Activated naive CD8-positive, alpha-beta T cell treated with anti-CD3 and anti-CD28 coated beads, Interleukin-2, amount 10 ng/mL, durations not matched to agents 7 days and 5 days (primary cell): ENCODE measurements at regions not wholly inside any gene's neighbourhood (a gene's known extent, or its start where the extent isn't known, plus 50 kb on each side); places are given as distances from the start of the nearest gene placed in this dataset.

Experiments used
- ATAC-seq: fragments of 150-1000 bp; cut with Tn5 transposase; one replicate; pipeline ENCODE4 v1.10.0; 2021; ENCODE audit warnings: low read depth, moderate library complexity
- POLR2A ChIA-PET: fragments of 350-600 bp; sonication (Branson Sonifier 250); formaldehyde crosslinking; loops from one replicate; lab custom pipeline; 2021; ENCODE audit warnings: antibody characterized with exemption; lab: Charles Lee
- DNase-seq: peaks from one replicate; pipeline ENCODE4 v3.0.0; 2021
- H3K27ac Mint-ChIP-seq: one replicate; pipeline ENCODE4 v1.8.0; 2022; ENCODE audit warnings: mild to moderate bottlenecking, mixed read lengths
- H3K27me3 Mint-ChIP-seq: one replicate; pipeline ENCODE4 v1.8.0; 2022; ENCODE audit warnings: mild to moderate bottlenecking, moderate library complexity, mixed read lengths
- H3K36me3 Mint-ChIP-seq: one replicate; pipeline ENCODE4 v1.8.0; 2021; ENCODE audit warnings: mild to moderate bottlenecking, mixed read lengths
- H3K4me1 Mint-ChIP-seq: one replicate; pipeline ENCODE4 v1.8.0; 2021; ENCODE audit warnings: mixed read lengths
- H3K4me3 Mint-ChIP-seq: one replicate; pipeline ENCODE4 v1.8.0; 2022; ENCODE audit warnings: mild to moderate bottlenecking, moderate library complexity, mixed read lengths
- H3K9me3 Mint-ChIP-seq: one replicate; pipeline ENCODE4 v1.8.0; 2021; ENCODE audit warnings: mixed read lengths

DNA sequence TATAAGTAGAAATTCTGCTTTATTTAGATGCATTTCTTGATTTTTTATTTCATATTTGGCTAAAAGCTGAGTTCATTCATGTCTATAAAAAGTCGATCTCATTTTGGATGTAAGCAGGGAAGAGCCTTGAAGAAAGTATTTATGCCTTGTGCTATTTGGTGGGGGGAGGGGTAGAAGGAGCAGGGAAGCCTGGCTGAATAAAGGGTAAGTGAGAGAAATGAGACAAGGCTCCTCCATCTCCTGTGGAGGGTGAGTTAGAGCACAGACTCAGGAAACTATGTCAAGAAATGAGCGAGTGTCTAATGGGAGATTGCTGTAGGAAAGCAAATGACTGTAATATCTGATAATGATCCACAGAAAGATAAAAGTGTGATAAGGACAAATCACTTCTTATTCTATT is 121.8 kb upstream of the ATP11B start:
- Mint-ChIP-seq H3K36me3 (no peaks in the 10 kb centered on the region), H3K27me3 (peaks cover 20% of the 10 kb centered on the region), H3K4me3 (no peak overlapping the region), H3K27ac (no peak overlapping the region), H3K9me3 (no peaks in the 10 kb centered on the region), H3K4me1 (no peaks in the 10 kb centered on the region)
- POLR2A ChIA-PET, result no interaction called here
- no peak for ATAC-seq
- no peak for DNase-seq

DNA sequence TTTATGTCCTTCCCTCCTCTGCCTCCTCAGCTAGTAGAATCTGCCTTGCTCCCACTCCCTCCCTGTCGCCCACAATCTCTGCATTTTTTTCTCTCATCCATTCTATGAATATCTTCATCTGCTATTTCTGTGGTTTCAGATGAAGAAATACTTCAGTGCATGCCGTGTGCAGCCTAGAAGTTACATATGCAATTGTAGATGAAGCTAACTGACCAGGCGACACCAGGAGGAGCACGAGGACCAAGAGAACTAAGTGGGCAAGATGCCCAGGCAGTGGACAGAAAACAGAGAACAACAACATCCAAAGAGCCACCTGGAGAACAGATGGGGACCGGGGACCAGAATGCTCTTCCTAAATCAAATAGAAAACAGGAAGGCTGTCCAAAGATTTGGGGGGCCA is 121.4 kb upstream of the ATP11B start:
- no peaks in the 10 kb centered on the region for H3K9me3 Mint-ChIP-seq
- peaks cover 19% of the 10 kb centered on the region for H3K27me3 Mint-ChIP-seq
- no peak overlapping the region for H3K4me3 Mint-ChIP-seq
- ATAC-seq, result no peak
- no peaks in the 10 kb centered on the region for H3K4me1 Mint-ChIP-seq
- POLR2A ChIA-PET, result no interaction called here
- no peak for DNase-seq
- H3K27ac Mint-ChIP-seq, result no peak overlapping the region
- H3K36me3 Mint-ChIP-seq, result no peaks in the 10 kb centered on the region

DNA sequence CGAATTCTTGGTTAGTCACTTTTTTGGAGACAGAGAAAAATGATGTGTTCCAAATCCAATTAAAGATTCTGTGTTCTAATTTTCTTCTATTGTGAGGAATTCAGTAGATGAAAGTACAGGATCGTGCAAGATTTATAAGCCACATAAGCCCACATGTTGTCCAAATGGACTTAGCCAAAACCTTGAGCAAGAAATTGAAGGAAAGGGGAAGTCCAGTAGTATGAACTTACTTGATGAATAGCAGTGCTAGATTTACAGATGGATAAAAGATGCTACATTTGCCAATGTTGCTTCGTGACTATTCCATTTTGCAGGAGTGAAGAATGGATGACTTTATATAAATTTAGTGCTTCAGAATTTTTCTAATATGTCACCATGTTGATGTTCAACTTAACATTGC is 120.0 kb upstream of the ATP11B start:
- no peak for DNase-seq
- H3K4me3 Mint-ChIP-seq, result no peak overlapping the region
- peaks cover 18% of the 10 kb centered on the region for H3K27me3 Mint-ChIP-seq
- POLR2A ChIA-PET, result no interaction called here
- no peak for ATAC-seq
- H3K9me3 Mint-ChIP-seq, result no peaks in the 10 kb centered on the region
- no peaks in the 10 kb centered on the region for H3K4me1 Mint-ChIP-seq
- H3K27ac Mint-ChIP-seq, result no peak overlapping the region
- no peaks in the 10 kb centered on the region for H3K36me3 Mint-ChIP-seq

- peak; percentile 76 for DNase-seq
- H3K4me1 Mint-ChIP-seq, result peaks cover 5% of the 10 kb centered on the region
- peak; percentile 94 for ATAC-seq
- no peaks in the 10 kb centered on the region for H3K36me3 Mint-ChIP-seq
- H3K27me3 Mint-ChIP-seq, result peaks cover 30% of the 10 kb centered on the region
- peak overlapping the region; percentile 69 for H3K4me3 Mint-ChIP-seq
- no peak overlapping the region for H3K27ac Mint-ChIP-seq
- POLR2A ChIA-PET, result no interaction called here
- H3K9me3 Mint-ChIP-seq, result no peaks in the 10 kb centered on the region
These were observed 110.8 kb upstream of the ATP11B start for GRCh38 chr3:182682263-182683241.

DNA sequence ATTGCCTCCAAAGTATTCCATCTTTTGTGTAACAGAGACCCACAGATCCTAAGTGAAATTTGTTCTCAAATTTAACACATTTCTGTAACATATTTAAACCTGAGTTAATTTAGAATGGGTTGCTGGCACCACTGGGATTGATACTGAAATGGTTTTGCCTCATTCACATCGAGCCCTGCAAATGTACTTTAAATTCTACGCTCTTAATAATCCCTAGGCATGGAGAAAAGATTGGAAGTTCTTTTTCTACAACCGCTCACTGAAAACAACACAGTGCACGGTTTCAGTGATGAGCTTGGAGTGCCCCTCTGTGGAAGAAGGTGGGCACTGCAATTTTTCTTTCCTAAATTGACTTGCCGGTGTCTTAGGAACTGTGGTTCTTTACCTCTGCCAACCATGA is 109.9 kb upstream of the ATP11B start:
- peaks cover 5% of the 10 kb centered on the region for H3K4me1 Mint-ChIP-seq
- ATAC-seq (peak; percentile 63), DNase-seq (peak; percentile 37)
- H3K27ac Mint-ChIP-seq, result no peak overlapping the region
- H3K27me3 Mint-ChIP-seq, result peaks cover 38% of the 10 kb centered on the region
- H3K36me3 Mint-ChIP-seq, result no peaks in the 10 kb centered on the region
- no peaks in the 10 kb centered on the region for H3K9me3 Mint-ChIP-seq
- POLR2A ChIA-PET, result no interaction called here
- H3K4me3 Mint-ChIP-seq, result peak overlapping the region; percentile 69

GRCh38 chr3:182683858-182684257 is 109.4 kb upstream of the ATP11B start:
- Mint-ChIP-seq H3K4me3 (no peak overlapping the region), H3K27me3 (peaks cover 40% of the 10 kb centered on the region), H3K36me3 (no peaks in the 10 kb centered on the region), H3K9me3 (no peaks in the 10 kb centered on the region), H3K27ac (no peak overlapping the region), H3K4me1 (peaks cover 5% of the 10 kb centered on the region)
- DNase-seq, result no peak
- POLR2A ChIA-PET, result no interaction called here
- no peak for ATAC-seq

DNA sequence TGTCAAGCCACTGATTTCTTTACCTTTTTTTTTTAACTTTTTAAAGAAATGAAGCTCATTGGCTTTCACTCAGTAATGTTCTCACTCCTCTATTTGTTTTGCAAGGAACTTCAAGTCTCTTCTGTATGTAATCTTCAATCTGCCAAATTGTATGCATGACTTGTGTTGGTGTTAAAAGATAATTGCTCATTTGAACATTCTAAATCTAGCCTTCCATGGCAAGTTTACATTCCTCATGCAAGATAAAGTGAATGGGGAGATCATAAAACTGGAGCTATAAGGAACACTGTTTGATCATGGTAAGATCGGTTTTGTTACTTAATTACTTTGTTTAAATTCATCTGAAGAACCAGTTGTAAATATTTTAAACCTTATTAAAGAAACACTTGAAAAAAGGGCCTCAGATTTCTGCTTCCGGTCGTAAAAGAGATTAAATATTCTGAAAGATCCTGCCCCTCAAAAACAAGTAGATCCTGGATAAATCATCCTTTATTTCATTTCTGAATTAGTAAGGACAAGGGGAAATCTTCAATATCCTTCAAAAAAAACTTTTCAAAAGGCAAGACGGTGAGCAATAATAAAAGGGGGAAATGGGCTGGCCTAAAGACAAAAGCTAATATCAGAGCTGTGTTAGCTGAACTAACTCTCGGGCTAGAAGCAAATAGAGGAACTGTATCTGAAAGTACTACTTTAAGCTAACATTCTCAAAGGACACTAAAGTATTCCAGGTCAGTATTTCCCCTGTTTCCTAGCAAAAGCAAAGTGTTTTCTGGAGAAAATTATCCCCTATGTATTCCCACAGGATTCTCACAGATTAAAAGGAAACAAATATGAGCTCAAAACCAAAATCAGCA is 107.0 kb upstream of the ATP11B start:
- peaks cover 5% of the 10 kb centered on the region for H3K4me1 Mint-ChIP-seq
- no peak for DNase-seq
- H3K9me3 Mint-ChIP-seq, result no peaks in the 10 kb centered on the region
- peaks cover 50% of the 10 kb centered on the region for H3K27me3 Mint-ChIP-seq
- POLR2A ChIA-PET, result interaction anchor here (0.5 kb wide), 1 partner anchor 954 kb away, joined by 4 read pairs; no protein-coding TSS in a partner anchor
- no peak overlapping the region for H3K4me3 Mint-ChIP-seq
- no peak for ATAC-seq
- no peak overlapping the region for H3K27ac Mint-ChIP-seq
- H3K36me3 Mint-ChIP-seq, result no peaks in the 10 kb centered on the region

DNA sequence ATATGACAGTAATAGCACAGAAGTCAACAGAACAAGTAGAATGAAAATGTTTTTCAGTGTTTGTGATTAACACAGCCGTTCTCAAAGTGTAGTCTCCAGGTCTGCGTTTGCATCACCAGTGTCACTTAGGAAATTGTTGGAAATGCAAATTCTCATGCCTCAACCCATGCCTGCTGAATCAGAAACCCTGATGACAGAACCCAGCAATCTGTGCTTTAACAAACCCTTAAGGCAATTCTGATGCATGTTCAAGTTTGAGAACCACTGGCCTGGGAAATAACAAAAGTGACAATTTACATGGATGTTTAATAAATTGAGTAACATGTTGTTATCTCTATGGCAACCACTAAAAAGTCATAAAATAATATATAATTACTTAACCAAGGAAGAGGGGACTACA is 103.1 kb upstream of the ATP11B start:
- H3K27ac Mint-ChIP-seq, result no peak overlapping the region
- H3K9me3 Mint-ChIP-seq, result no peaks in the 10 kb centered on the region
- ATAC-seq, result no peak
- no peaks in the 10 kb centered on the region for H3K4me1 Mint-ChIP-seq
- POLR2A ChIA-PET, result no interaction called here
- peaks cover 46% of the 10 kb centered on the region for H3K27me3 Mint-ChIP-seq
- no peak overlapping the region for H3K4me3 Mint-ChIP-seq
- no peak for DNase-seq
- H3K36me3 Mint-ChIP-seq, result no peaks in the 10 kb centered on the region

GRCh38 chr3:182692021-182692420 is 101.3 kb upstream of the ATP11B start:
- no peaks in the 10 kb centered on the region for H3K9me3 Mint-ChIP-seq
- H3K4me1 Mint-ChIP-seq, result no peaks in the 10 kb centered on the region
- no peak overlapping the region for H3K27ac Mint-ChIP-seq
- H3K27me3 Mint-ChIP-seq, result peaks cover 42% of the 10 kb centered on the region
- H3K36me3 Mint-ChIP-seq, result no peaks in the 10 kb centered on the region
- ATAC-seq (no peak), DNase-seq (no peak)
- no peak overlapping the region for H3K4me3 Mint-ChIP-seq
- POLR2A ChIA-PET, result no interaction called here

DNA sequence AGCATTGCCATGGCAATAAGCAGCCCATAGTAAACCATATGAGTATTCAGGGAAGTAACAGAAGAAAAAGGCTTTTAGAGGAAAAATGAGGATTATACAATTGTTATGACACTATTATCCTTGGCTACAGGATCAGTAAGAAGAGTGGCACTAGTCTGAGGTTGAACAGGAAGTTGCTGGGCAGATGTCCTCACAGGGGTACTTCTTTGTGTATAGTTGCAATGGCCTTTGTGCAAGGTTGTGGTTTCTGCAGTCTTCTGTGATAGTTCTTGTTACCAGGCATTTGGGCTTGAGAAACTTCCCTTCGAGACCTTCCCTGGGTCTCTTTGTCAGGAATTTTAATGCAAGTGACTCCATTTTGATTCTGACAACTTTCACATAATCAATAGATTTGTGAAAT is 100.6 kb upstream of the ATP11B start:
- DNase-seq (no peak), ATAC-seq (no peak)
- POLR2A ChIA-PET, result no interaction called here
- H3K4me1 Mint-ChIP-seq, result no peaks in the 10 kb centered on the region
- H3K9me3 Mint-ChIP-seq, result no peaks in the 10 kb centered on the region
- peaks cover 36% of the 10 kb centered on the region for H3K27me3 Mint-ChIP-seq
- H3K27ac Mint-ChIP-seq, result no peak overlapping the region
- no peak overlapping the region for H3K4me3 Mint-ChIP-seq
- H3K36me3 Mint-ChIP-seq, result no peaks in the 10 kb centered on the region

GRCh38 chr3:182693723-182694122 is 99.6 kb upstream of the ATP11B start:
- DNase-seq, result no peak
- Mint-ChIP-seq H3K9me3 (no peaks in the 10 kb centered on the region), H3K27ac (no peak overlapping the region), H3K36me3 (no peaks in the 10 kb centered on the region), H3K4me1 (no peaks in the 10 kb centered on the region), H3K27me3 (peaks cover 28% of the 10 kb centered on the region), H3K4me3 (no peak overlapping the region)
- POLR2A ChIA-PET, result no interaction called here
- no peak for ATAC-seq

DNA sequence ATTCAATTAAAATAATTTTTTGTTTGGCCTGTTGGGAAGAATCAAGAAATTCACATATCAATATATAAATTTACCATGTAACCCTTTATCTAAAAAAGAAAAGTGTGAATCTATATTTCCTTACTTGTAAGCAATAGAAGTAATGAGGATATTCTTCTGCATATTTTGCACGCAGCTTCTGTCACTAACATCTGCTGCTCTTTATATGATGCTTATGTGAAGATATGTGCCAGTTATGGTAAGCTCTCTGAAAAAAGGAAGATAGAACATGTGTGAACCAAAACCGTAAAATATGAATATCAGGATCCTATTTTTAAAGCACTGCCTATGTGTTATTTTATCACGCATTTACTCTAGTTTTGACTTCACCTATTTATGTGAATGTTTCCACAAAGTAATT is 96.4 kb upstream of the ATP11B start:
- Mint-ChIP-seq H3K36me3 (no peaks in the 10 kb centered on the region), H3K27ac (no peak overlapping the region), H3K4me3 (no peak overlapping the region), H3K4me1 (no peaks in the 10 kb centered on the region), H3K9me3 (no peaks in the 10 kb centered on the region), H3K27me3 (peaks cover 19% of the 10 kb centered on the region)
- no peak for DNase-seq
- no peak for ATAC-seq
- POLR2A ChIA-PET, result no interaction called here

DNA sequence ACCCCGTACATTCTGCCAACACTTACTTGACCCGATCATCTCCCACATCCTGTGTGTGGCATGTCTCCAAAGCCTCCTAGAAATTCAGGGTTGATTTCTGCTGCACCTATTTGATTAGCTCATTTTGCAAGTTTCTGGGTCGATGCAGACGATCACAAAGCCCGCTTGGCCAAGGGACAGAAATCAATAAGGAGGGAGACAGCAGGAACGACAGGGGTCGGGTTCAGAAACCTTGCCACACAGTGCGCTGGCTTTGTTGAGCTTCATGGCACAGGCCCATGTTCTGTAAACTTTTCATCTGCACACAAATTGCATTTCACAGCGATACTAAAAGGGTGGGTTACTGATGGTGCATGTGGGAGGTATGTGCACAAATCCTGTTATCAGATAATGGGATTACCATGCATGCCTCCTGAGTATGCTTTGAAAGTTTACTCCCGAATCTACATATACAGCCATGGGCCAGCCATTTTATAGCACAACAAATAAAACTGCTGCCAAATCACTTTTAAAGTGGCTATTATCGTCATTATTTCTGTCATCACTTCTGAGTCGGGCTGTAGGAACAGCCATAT is 95.9 kb upstream of the ATP11B start:
- no peaks in the 10 kb centered on the region for H3K36me3 Mint-ChIP-seq
- H3K4me3 Mint-ChIP-seq, result no peak overlapping the region
- ATAC-seq, result no peak
- no peak for DNase-seq
- no peaks in the 10 kb centered on the region for H3K4me1 Mint-ChIP-seq
- POLR2A ChIA-PET, result no interaction called here
- H3K9me3 Mint-ChIP-seq, result no peaks in the 10 kb centered on the region
- H3K27me3 Mint-ChIP-seq, result peaks cover 17% of the 10 kb centered on the region
- H3K27ac Mint-ChIP-seq, result no peak overlapping the region
